ENCODE measurements at regions not wholly inside any gene's neighbourhood (a gene's known extent, or its start where the extent isn't known, plus 50 kb on each side); places are given as distances from the start of the nearest gene placed in this dataset.

DNA sequence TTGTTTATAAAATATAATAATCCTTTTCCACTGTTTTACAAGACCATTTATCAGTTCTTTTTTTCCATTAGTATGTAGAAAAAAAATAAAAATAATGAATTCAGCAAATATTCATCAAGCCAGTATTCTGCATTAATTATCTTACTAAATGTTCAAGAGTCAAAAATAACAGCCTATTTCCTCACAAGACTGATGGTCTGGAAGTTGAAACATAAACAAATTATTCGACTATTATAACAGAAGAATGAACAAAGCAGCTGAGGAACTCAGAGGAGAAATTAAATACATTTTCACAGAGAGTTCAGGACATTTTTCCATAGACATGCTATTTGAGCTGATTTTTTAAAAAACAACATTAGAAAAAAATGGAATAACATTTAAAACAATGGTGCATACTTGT is 2594.8 kb downstream of the ARAP2 start:
- TF ChIP-seq, protein P1, sequence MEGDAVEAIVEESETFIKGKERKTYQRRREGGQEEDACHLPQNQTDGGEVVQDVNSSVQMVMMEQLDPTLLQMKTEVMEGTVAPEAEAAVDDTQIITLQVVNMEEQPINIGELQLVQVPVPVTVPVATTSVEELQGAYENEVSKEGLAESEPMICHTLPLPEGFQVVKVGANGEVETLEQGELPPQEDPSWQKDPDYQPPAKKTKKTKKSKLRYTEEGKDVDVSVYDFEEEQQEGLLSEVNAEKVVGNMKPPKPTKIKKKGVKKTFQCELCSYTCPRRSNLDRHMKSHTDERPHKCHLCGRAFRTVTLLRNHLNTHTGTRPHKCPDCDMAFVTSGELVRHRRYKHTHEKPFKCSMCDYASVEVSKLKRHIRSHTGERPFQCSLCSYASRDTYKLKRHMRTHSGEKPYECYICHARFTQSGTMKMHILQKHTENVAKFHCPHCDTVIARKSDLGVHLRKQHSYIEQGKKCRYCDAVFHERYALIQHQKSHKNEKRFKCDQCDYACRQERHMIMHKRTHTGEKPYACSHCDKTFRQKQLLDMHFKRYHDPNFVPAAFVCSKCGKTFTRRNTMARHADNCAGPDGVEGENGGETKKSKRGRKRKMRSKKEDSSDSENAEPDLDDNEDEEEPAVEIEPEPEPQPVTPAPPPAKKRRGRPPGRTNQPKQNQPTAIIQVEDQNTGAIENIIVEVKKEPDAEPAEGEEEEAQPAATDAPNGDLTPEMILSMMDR (IDR thresholded peaks at IDR 0.05; ENCODE audit: control extremely low read depth in 1 of 3, insufficient read depth in 1 of 3, low read depth in 1 of 3, low read length in 3 of 3): no peak
- no peak for TF ChIP-seq POLR2A (IDR thresholded peaks at IDR 0.05; ENCODE audit: control extremely low read depth in 1 of 2, low read depth in 2 of 2, low read length in 2 of 2)
- TF ChIP-seq JUND (IDR thresholded peaks at IDR 0.05; ENCODE audit: low read length): no peak
- no peak for TF ChIP-seq EP300 (IDR thresholded peaks at IDR 0.05; ENCODE audit: borderline replicate concordance in 1 of 2, low read depth in 2 of 2, low read length in 2 of 2)
- no peak for TF ChIP-seq POLR2AphosphoS5 (IDR thresholded peaks at IDR 0.05; ENCODE audit: low read depth, low read length)
- no peak for TF ChIP-seq JUN (IDR thresholded peaks at IDR 0.05; ENCODE audit: low read depth, low read length)
